ENCODE measurements at regions not wholly inside any gene's neighbourhood (a gene's known extent, or its start where the extent isn't known, plus 50 kb on each side); places are given as distances from the start of the nearest gene placed in this dataset.

GRCh38 chr6:90654166-90654565 is 67.3 kb upstream of the MAP3K7 start:
- TF ChIP-seq CTCF (IDR thresholded peaks at IDR 0.05) (no peak), POLR2AphosphoS5 (IDR thresholded peaks at IDR 0.05; ENCODE audit: insufficient read depth in 1 of 2, low read depth in 1 of 2) (no peak), POLR2A (IDR thresholded peaks at IDR 0.05) (no peak)
